Activated CD4-positive, alpha-beta T cell treated with anti-CD3 and anti-CD28 coated beads for 36 hours (primary cell): ENCODE measurements at regions not wholly inside any gene's neighbourhood (a gene's known extent, or its start where the extent isn't known, plus 50 kb on each side); places are given as distances from the start of the nearest gene placed in this dataset.

Experiments used
- ATAC-seq: fragments of 200-7000 bp; cut with Tn5 transposase; one replicate; pipeline ENCODE4 v1.10.0; 2021; ENCODE audit warnings: mild to moderate bottlenecking, moderate library complexity
- CTCF ChIA-PET: fragments of 350-600 bp; sonication (Branson Sonifier 250); formaldehyde crosslinking; loops from one replicate; lab custom pipeline; 2021; ENCODE audit warnings: antibody characterized with exemption; lab: Charles Lee
- POLR2A ChIA-PET: fragments of 350-600 bp; sonication (Branson Sonifier 250); formaldehyde crosslinking; loops from one replicate; lab custom pipeline; 2021; ENCODE audit warnings: antibody characterized with exemption, inconsistent platforms; lab: Charles Lee
- DNase-seq: peaks from one replicate; pipeline ENCODE4 v3.0.0-alpha.2; 2020
- H3K27ac Mint-ChIP-seq: one replicate; pipeline ENCODE4 v1.8.0; 2021; ENCODE audit warnings: mixed read lengths
- H3K27me3 Mint-ChIP-seq: one replicate; pipeline ENCODE4 v1.8.0; 2021; ENCODE audit warnings: mixed read lengths
- H3K36me3 Mint-ChIP-seq: one replicate; pipeline ENCODE4 v1.8.0; 2021; ENCODE audit warnings: low read depth, mixed read lengths
- H3K4me1 Mint-ChIP-seq: one replicate; pipeline ENCODE4 v1.8.0; 2021; ENCODE audit warnings: mixed read lengths
- H3K4me3 Mint-ChIP-seq: one replicate; pipeline ENCODE4 v1.8.0; 2021; ENCODE audit warnings: mild to moderate bottlenecking, moderate library complexity, mixed read lengths
- H3K9me3 Mint-ChIP-seq: one replicate; pipeline ENCODE4 v1.8.0; 2021; ENCODE audit warnings: low read depth, mixed read lengths
- intact Hi-C, 2 experiments: fragments of 100-400 bp; cut with DNase I in 1 of 2; cut with micrococcal nuclease in 1 of 2; formaldehyde crosslinking; loops; one replicate each; pipeline versions ENCODE4 v1.14.2 to v1.15.1; 2022 to 2024; cut with DNase I, micrococcal nuclease

GRCh38 chr4:154082760-154083535, 294.1 kb upstream of the SFRP2 start:
- ATAC-seq, result peak; percentile 61
- Mint-ChIP-seq H3K4me1 (no peaks in the 10 kb centered on the region), H3K36me3 (no peaks in the 10 kb centered on the region), H3K27me3 (peaks cover 10% of the 10 kb centered on the region), H3K4me3 (no peak overlapping the region), H3K9me3 (no peaks in the 10 kb centered on the region), H3K27ac (no peak overlapping the region)
- intact Hi-C loops, result loop anchor here in 1 of 2 experiments (2.0 kb wide), 1 partner anchor 292 kb away; no protein-coding TSS in a partner anchor
- POLR2A ChIA-PET, result no interaction called here
- CTCF ChIA-PET, result interaction anchor here (1.1 to 2.2 kb wide), 4 partner anchors 9 to 297 kb away, joined by 4 to 9 read pairs (median 6); no protein-coding TSS in a partner anchor
- DNase-seq, result peak; percentile 25

GRCh38 chr4:154081391-154081790, 292.5 kb upstream of the SFRP2 start:
- Mint-ChIP-seq H3K27ac (no peak overlapping the region), H3K36me3 (no peaks in the 10 kb centered on the region), H3K4me3 (no peak overlapping the region), H3K4me1 (no peaks in the 10 kb centered on the region), H3K9me3 (no peaks in the 10 kb centered on the region), H3K27me3 (peaks cover 6% of the 10 kb centered on the region)
- no peak for ATAC-seq
- ChIA-PET POLR2A (no interaction called here), CTCF (no interaction called here)
- DNase-seq, result no peak
- intact Hi-C loops, result no loop called here

DNA sequence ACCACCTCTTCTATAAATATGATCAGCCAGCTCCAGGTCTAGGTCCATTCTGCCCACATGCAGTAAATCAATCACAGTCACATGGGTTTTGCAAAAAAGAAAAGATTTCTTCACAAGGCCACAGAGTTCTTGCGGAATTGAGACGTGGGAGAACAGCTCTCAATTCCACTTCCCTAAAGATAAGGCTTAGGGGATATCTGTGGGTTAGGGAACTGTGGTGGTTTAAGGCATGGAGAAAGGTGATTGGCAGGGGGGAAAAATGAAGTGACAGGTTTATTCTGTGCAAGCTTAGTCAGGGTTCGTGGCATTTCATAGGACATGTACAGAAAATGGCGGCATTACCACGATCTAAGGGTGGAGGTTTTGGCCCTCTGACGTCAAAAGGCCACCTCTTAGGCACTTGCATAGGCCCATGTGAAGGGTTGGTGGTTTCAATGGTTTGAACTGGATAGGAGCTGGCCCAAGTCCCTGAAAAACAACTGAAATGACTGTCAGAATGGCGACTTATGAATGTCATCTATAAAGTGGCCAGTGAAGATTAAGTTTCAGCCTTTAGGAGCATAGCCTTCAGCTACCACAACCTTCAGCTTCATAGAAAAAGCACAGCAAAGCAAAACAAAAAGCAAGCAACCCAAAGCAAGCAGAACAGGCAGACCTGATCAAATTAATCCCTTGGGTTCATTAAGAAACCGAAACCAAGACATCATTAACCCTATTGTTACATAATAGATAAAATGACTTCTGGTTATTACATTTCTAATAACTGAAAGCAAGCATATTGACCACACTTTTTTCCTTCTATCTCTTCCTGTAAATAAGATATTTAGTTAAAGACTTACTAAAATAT, 289.8 kb upstream of the SFRP2 start:
- ChIA-PET POLR2A (interaction anchor here (0.6 kb wide), 1 partner anchor 286 kb away, joined by 3 read pairs; no protein-coding TSS in a partner anchor), CTCF (interaction anchor here (0.7 to 1.5 kb wide), 3 partner anchors 13 to 486 kb away, joined by 3 to 4 read pairs (median 3); no protein-coding TSS in a partner anchor)
- intact Hi-C loops, result no loop called here
- Mint-ChIP-seq H3K4me3 (no peak overlapping the region), H3K27ac (no peak overlapping the region), H3K4me1 (peaks cover under 1% of the 10 kb centered on the region), H3K36me3 (no peaks in the 10 kb centered on the region), H3K27me3 (peaks cover 6% of the 10 kb centered on the region), H3K9me3 (no peaks in the 10 kb centered on the region)
- DNase-seq (no peak), ATAC-seq (no peak)

- Mint-ChIP-seq H3K27me3 (peaks cover 6% of the 10 kb centered on the region), H3K9me3 (peaks cover 5% of the 10 kb centered on the region), H3K4me3 (no peak overlapping the region), H3K36me3 (no peaks in the 10 kb centered on the region), H3K4me1 (peaks cover 14% of the 10 kb centered on the region), H3K27ac (no peak overlapping the region)
- DNase-seq, result peak; percentile 12
- ATAC-seq, result no peak
- intact Hi-C loops, result no loop called here
- ChIA-PET POLR2A (no interaction called here), CTCF (no interaction called here)
Measured at GRCh38 chr4:154076921-154077320, 288.0 kb upstream of the SFRP2 start.

GRCh38 chr4:154073107-154073822, 284.4 kb upstream of the SFRP2 start:
- H3K4me1 Mint-ChIP-seq, result peaks cover 14% of the 10 kb centered on the region
- ATAC-seq (peak; percentile 94), DNase-seq (peak; percentile 40)
- CTCF ChIA-PET, result no interaction called here
- intact Hi-C loops, result loop anchor here in 1 of 2 experiments (1.0 kb wide), 1 partner anchor 92 kb away; no protein-coding TSS in a partner anchor
- peaks cover 5% of the 10 kb centered on the region for H3K9me3 Mint-ChIP-seq
- no peak overlapping the region for H3K27ac Mint-ChIP-seq
- H3K4me3 Mint-ChIP-seq, result no peak overlapping the region
- POLR2A ChIA-PET, result no interaction called here
- peaks cover 8% of the 10 kb centered on the region for H3K27me3 Mint-ChIP-seq
- no peaks in the 10 kb centered on the region for H3K36me3 Mint-ChIP-seq

GRCh38 chr4:154067786-154068185, 278.9 kb upstream of the SFRP2 start:
- Mint-ChIP-seq H3K27me3 (peaks cover 4% of the 10 kb centered on the region), H3K27ac (no peak overlapping the region), H3K36me3 (no peaks in the 10 kb centered on the region), H3K4me1 (peaks cover 4% of the 10 kb centered on the region), H3K9me3 (peaks cover 25% of the 10 kb centered on the region), H3K4me3 (no peak overlapping the region)
- ATAC-seq, result no peak
- ChIA-PET POLR2A (no interaction called here), CTCF (interaction anchor here (0.6 kb wide), 1 partner anchor 338 kb away, joined by 3 read pairs; no protein-coding TSS in a partner anchor)
- no peak for DNase-seq
- intact Hi-C loops, result no loop called here

- ChIA-PET POLR2A (no interaction called here), CTCF (no interaction called here)
- H3K36me3 Mint-ChIP-seq, result no peaks in the 10 kb centered on the region
- H3K4me1 Mint-ChIP-seq, result no peaks in the 10 kb centered on the region
- peaks cover 21% of the 10 kb centered on the region for H3K9me3 Mint-ChIP-seq
- intact Hi-C loops, result no loop called here
- H3K27ac Mint-ChIP-seq, result no peak overlapping the region
- ATAC-seq (no peak), DNase-seq (no peak)
- H3K4me3 Mint-ChIP-seq, result no peak overlapping the region
- peaks cover 2% of the 10 kb centered on the region for H3K27me3 Mint-ChIP-seq
Measured at GRCh38 chr4:154065368-154065767, 276.5 kb upstream of the SFRP2 start.

- peaks cover 21% of the 10 kb centered on the region for H3K9me3 Mint-ChIP-seq
- no peaks in the 10 kb centered on the region for H3K4me1 Mint-ChIP-seq
Measured at GRCh38 chr4:154064244-154064643, 275.4 kb upstream of the SFRP2 start.

DNA sequence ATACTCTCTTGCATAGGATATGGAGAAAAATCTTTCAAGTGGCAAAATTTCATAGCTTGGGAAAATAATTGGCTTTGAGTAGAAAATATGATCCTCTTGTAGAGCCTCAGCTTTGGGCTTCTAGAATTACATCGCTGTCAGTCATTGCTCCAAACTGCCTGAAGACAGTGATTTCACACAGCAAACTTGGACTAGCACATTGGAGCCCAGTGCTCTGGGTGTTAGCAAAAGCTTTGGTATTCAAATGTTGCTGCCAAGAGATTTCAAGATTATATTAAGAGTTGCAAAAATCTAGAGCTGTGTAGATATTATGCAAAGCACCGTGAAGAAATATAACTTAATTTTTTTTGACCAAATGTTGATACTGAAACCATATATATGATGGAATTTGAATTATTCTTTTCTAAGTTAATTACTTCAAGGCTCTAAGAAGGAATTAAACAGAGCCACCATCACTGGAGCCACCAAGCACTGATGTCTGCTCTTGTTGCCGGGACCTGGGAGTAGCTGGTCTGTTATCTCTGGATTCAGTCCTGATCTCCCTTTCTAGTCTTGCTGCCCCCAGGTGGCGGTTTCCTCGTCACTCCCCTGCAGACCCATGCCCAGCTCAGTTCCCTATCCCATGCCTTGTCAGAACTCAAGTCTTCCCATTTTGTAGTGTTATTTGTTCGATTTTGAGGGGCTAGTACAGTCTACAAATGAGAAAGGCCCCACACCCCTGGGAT, 260.7 kb upstream of the SFRP2 start:
- no peak overlapping the region for H3K4me3 Mint-ChIP-seq
- ATAC-seq (no peak), DNase-seq (peak; percentile 18)
- peaks cover 11% of the 10 kb centered on the region for H3K27me3 Mint-ChIP-seq
- CTCF ChIA-PET, result interaction anchor here (0.6 to 1.1 kb wide), 2 partner anchors 264 to 269 kb away, joined by 3 read pairs; no protein-coding TSS in a partner anchor
- H3K36me3 Mint-ChIP-seq, result peaks cover 3% of the 10 kb centered on the region
- no peak overlapping the region for H3K27ac Mint-ChIP-seq
- intact Hi-C loops, result no loop called here
- H3K4me1 Mint-ChIP-seq, result no peaks in the 10 kb centered on the region
- POLR2A ChIA-PET, result no interaction called here
- H3K9me3 Mint-ChIP-seq, result peaks cover 16% of the 10 kb centered on the region

More at GRCh38 chr4:154064244-154064643, 275.4 kb upstream of the SFRP2 start:
- Mint-ChIP-seq H3K4me3 (no peak overlapping the region), H3K36me3 (no peaks in the 10 kb centered on the region), H3K27ac (no peak overlapping the region), H3K27me3 (peaks cover 1% of the 10 kb centered on the region)
- no peak for ATAC-seq
- POLR2A ChIA-PET, result no interaction called here
- intact Hi-C loops, result no loop called here
- DNase-seq, result no peak
- CTCF ChIA-PET, result no interaction called here

DNA sequence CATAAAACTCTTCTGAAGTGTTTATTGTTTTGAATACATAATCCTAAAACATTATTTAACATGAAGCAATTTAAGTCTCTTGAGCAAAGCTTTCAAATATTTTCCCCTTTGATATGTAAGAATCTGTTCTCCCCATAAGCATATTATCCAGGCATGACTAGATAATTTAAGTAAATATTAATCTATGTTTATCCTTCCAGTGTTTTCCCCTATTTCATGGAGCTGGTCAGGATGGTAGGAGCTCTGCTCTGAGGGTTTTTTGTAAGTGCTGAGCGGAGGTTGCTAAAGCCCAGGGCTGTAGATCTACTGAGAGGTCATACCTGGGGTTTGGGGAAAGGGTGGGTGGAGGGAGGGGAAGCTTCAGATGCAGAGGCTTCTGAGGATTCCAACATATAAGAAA, 258.9 kb upstream of the SFRP2 start:
- H3K27me3 Mint-ChIP-seq, result peaks cover 11% of the 10 kb centered on the region
- H3K4me1 Mint-ChIP-seq, result no peaks in the 10 kb centered on the region
- H3K27ac Mint-ChIP-seq, result no peak overlapping the region
- no peak overlapping the region for H3K4me3 Mint-ChIP-seq
- no peaks in the 10 kb centered on the region for H3K36me3 Mint-ChIP-seq
- POLR2A ChIA-PET, result no interaction called here
- ATAC-seq (no peak), DNase-seq (no peak)
- intact Hi-C loops, result no loop called here
- CTCF ChIA-PET, result interaction anchor here (0.6 kb wide), 1 partner anchor 204 kb away, joined by 3 read pairs; no protein-coding TSS in a partner anchor
- peaks cover 3% of the 10 kb centered on the region for H3K9me3 Mint-ChIP-seq
